ENCODE measurements at regions not wholly inside any gene's neighbourhood (a gene's known extent, or its start where the extent isn't known, plus 50 kb on each side); places are given as distances from the start of the nearest gene placed in this dataset.

DNA sequence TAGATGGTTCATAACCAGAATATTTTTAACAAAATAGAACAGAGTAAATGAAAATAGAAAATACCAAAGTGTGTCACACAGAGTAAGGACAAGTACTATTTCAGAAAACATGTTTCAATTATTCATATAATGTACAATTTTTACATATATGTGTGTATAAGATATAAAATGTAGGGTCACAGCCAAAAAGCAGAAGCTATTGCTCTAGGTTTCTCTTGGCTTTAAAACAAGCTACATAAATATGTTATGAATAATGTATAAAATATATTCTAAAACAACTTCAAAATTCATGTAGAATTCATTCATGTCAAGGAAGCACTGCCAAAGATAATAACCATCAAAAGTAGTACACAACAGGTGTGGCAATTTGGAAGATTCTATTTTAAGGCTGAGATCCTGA is 218.2 kb downstream of the TTC32 start:
- no peak overlapping the region for H3K27ac ChIP-seq
- POLR2A ChIA-PET (ENCODE audit: unreplicated experiment): no interaction called here
- intact Hi-C loops (cut with micrococcal nuclease; ENCODE audit: unreplicated experiment): no loop called here

DNA sequence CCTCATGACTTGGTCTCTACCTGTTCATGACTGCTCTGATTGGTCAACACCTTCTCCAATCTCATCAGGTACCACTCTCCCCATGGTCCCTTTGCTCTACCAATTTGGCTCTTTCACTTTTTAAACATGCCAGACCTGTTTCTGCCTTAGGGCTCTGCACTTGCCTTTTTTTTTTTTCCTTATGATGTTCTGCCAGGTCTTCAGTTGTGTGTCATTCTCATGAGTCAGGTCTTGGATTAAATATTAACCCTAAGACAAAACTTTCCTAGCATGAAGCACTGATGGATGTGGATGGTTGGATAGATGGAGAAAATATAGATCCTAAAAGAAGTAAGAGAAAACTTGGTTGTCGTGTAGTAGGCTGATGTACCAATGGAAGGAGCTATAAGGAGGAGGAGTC is 219.3 kb downstream of the TTC32 start:
- Histone ChIP-seq H3K4me1 (replicated peaks; ENCODE audit: insufficient read depth) (no peaks in the 10 kb centered on the region), H3K4me2 (no peak overlapping the region), H3K4me3 (no peak overlapping the region), H2AFZ (no peak overlapping the region), H3K9me3 (ENCODE audit: insufficient read depth, low read depth) (no peaks in the 10 kb centered on the region), H3K36me3 (ENCODE audit: low read depth) (no peaks in the 10 kb centered on the region), H3F3A (ENCODE audit: insufficient read depth, low read depth) (no peaks in the 10 kb centered on the region), H3K27me3 (ENCODE audit: insufficient read depth, low read depth) (no peaks in the 10 kb centered on the region), H3K27ac (no peak overlapping the region), H3K79me2 (ENCODE audit: low read depth) (no peaks in the 10 kb centered on the region), H3K9me2 (ENCODE audit: insufficient read depth) (no peaks in the 10 kb centered on the region), H4K20me1 (ENCODE audit: insufficient read depth) (no peaks in the 10 kb centered on the region)
- DNase-seq: peak in 1 of 2 experiments; percentile 63
- intact Hi-C loops (cut with micrococcal nuclease; ENCODE audit: unreplicated experiment): no loop called here
- no TSS peak for BruUV-seq (replicated peaks)
- ChIA-PET POLR2A (ENCODE audit: unreplicated experiment) (no interaction called here), CTCF (no interaction called here)
- TF ChIP-seq EZH2 (IDR thresholded peaks at IDR 0.05; ENCODE audit: low read depth): no peak

More for the DNA sequence above, 218.2 kb downstream of the TTC32 start:
- Histone ChIP-seq H3K4me2 (no peak overlapping the region), H3K79me2 (ENCODE audit: low read depth) (no peaks in the 10 kb centered on the region), H3K36me3 (ENCODE audit: low read depth) (no peaks in the 10 kb centered on the region), H3F3A (ENCODE audit: insufficient read depth, low read depth) (no peaks in the 10 kb centered on the region), H3K9me2 (ENCODE audit: insufficient read depth) (no peaks in the 10 kb centered on the region), H3K4me3 (no peak overlapping the region), H4K20me1 (ENCODE audit: insufficient read depth) (no peaks in the 10 kb centered on the region), H2AFZ (no peak overlapping the region), H3K4me1 (replicated peaks; ENCODE audit: insufficient read depth) (no peaks in the 10 kb centered on the region), H3K9me3 (ENCODE audit: insufficient read depth, low read depth) (no peaks in the 10 kb centered on the region), H3K27me3 (ENCODE audit: insufficient read depth, low read depth) (no peaks in the 10 kb centered on the region)
- BruUV-seq (replicated peaks): no TSS peak
- CTCF ChIA-PET: interaction anchor here (0.6 kb wide), 1 partner anchor 860 kb away, joined by 4 read pairs; no protein-coding TSS in a partner anchor
- DNase-seq: peak in 1 of 2 experiments; percentile 19
- TF ChIP-seq EZH2 (IDR thresholded peaks at IDR 0.05; ENCODE audit: low read depth): no peak
- TF ChIP-seq, protein P1, sequence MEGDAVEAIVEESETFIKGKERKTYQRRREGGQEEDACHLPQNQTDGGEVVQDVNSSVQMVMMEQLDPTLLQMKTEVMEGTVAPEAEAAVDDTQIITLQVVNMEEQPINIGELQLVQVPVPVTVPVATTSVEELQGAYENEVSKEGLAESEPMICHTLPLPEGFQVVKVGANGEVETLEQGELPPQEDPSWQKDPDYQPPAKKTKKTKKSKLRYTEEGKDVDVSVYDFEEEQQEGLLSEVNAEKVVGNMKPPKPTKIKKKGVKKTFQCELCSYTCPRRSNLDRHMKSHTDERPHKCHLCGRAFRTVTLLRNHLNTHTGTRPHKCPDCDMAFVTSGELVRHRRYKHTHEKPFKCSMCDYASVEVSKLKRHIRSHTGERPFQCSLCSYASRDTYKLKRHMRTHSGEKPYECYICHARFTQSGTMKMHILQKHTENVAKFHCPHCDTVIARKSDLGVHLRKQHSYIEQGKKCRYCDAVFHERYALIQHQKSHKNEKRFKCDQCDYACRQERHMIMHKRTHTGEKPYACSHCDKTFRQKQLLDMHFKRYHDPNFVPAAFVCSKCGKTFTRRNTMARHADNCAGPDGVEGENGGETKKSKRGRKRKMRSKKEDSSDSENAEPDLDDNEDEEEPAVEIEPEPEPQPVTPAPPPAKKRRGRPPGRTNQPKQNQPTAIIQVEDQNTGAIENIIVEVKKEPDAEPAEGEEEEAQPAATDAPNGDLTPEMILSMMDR (conservative IDR thresholded peaks at IDR 0.05): no peak

DNA sequence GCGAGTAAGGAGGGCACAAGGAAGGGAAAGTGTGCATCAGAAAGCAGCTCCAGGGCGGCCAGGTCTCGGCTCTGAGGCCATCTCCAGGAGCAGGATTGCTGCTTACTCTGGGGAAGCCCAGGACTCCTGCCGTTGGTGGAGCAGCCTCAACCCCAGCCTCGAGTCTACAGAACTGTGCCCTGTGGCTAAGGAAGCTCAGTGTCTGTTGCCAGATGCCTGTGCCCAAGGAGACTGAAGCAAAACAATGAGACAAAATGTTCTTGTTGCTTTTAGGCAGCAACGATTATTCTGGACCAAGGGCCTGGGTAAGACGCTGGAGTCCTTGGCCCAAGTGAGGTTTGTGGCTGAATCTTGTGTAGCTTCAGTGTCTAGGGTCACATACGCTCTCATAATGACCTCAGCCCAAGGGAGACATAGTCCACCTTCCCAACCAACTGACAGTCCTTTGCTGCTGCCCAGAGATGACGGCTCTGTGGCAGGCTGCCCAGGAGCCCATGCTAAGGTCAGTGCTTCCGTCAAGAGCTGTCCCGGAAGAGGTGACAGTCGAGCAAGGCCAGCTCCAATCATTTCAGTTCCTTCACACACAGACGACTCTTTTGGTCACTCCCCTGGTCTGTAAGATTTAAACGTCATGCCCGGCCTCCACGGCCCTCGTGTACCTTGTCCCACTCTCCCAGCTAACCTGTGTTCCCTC is 223.8 kb downstream of the TTC32 start:
- no peak overlapping the region for H2AFZ ChIP-seq
- no peak overlapping the region for H3K4me2 ChIP-seq
- no TSS peak for BruUV-seq (replicated peaks)
- TF ChIP-seq, protein P1 (conservative IDR thresholded peaks at IDR 0.05): no peak
- TF ChIP-seq EZH2 (IDR thresholded peaks at IDR 0.05; ENCODE audit: low read depth): no peak
- no peaks in the 10 kb centered on the region for H3K36me3 ChIP-seq (ENCODE audit: low read depth)
- no peaks in the 10 kb centered on the region for H3K27me3 ChIP-seq (ENCODE audit: insufficient read depth, low read depth)
- peaks cover 6% of the 10 kb centered on the region; the same call in 1 of the 2 replicates for H3F3A ChIP-seq (ENCODE audit: insufficient read depth, low read depth)
- ChIA-PET POLR2A (ENCODE audit: unreplicated experiment) (interaction anchor here (0.6 kb wide), 1 partner anchor 68 kb away, joined by 4 read pairs; no protein-coding TSS in a partner anchor), CTCF (no interaction called here)
- no peaks in the 10 kb centered on the region for H4K20me1 ChIP-seq (ENCODE audit: insufficient read depth)
- intact Hi-C loops (cut with micrococcal nuclease; ENCODE audit: unreplicated experiment): no loop called here
- H3K4me1 ChIP-seq (replicated peaks; ENCODE audit: insufficient read depth): peaks cover 16% of the 10 kb centered on the region
- no peak overlapping the region for H3K4me3 ChIP-seq
- no peaks in the 10 kb centered on the region for H3K9me2 ChIP-seq (ENCODE audit: insufficient read depth)
- H3K79me2 ChIP-seq (ENCODE audit: low read depth): no peaks in the 10 kb centered on the region
- DNase-seq: peak in 1 of 2 experiments; percentile 16
- H3K27ac ChIP-seq: no peak overlapping the region
- no peaks in the 10 kb centered on the region for H3K9me3 ChIP-seq (ENCODE audit: insufficient read depth, low read depth)
